ENCODE measurements at regions not wholly inside any gene's neighbourhood (a gene's known extent, or its start where the extent isn't known, plus 50 kb on each side); places are given as distances from the start of the nearest gene placed in this dataset.

DNA sequence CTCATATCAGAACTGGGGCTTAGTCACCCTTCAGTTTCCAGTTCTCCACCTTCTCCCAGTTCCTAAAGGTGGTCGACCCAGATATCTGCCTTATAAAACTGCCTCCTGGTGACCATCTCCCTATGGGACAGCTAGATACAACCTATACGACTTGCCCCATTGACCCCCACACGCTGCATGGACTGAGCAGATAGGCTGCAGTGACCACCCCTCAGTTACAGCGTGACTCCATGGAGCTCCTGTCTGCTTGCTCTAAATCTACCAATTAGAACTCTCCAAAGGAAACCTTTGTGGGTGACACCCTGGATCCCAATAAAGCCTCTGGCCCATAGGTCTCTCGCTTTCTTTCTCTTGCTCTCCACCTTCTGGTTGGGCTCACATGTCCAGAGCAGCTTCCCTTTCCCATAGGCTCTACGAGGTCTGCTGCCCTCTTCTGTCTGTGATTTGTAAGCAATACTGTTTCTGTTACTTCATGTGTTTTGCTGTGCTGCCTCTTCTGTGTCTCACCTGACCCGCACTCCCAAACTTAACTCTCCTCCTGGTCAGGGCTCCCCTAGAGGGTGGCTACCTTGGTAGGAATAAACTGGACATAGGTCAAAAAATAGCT, 971.3 kb upstream of the FAM98A start:
- Mint-ChIP-seq H3K27me3 (peaks cover 6% of the 10 kb centered on the region), H3K9me3 (no peaks in the 10 kb centered on the region), H3K4me1 (ENCODE audit: unreplicated experiment) (no peaks in the 10 kb centered on the region), H3K36me3 (no peaks in the 10 kb centered on the region), H3K27ac (no peak overlapping the region), H3K4me3 (no peak overlapping the region)
- TF ChIP-seq, protein P1, sequence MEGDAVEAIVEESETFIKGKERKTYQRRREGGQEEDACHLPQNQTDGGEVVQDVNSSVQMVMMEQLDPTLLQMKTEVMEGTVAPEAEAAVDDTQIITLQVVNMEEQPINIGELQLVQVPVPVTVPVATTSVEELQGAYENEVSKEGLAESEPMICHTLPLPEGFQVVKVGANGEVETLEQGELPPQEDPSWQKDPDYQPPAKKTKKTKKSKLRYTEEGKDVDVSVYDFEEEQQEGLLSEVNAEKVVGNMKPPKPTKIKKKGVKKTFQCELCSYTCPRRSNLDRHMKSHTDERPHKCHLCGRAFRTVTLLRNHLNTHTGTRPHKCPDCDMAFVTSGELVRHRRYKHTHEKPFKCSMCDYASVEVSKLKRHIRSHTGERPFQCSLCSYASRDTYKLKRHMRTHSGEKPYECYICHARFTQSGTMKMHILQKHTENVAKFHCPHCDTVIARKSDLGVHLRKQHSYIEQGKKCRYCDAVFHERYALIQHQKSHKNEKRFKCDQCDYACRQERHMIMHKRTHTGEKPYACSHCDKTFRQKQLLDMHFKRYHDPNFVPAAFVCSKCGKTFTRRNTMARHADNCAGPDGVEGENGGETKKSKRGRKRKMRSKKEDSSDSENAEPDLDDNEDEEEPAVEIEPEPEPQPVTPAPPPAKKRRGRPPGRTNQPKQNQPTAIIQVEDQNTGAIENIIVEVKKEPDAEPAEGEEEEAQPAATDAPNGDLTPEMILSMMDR (conservative IDR thresholded peaks at IDR 0.05), result peak; percentile 66
- no peak for DNase-seq (ENCODE audit: extremely low spot score, unreplicated experiment)

DNA sequence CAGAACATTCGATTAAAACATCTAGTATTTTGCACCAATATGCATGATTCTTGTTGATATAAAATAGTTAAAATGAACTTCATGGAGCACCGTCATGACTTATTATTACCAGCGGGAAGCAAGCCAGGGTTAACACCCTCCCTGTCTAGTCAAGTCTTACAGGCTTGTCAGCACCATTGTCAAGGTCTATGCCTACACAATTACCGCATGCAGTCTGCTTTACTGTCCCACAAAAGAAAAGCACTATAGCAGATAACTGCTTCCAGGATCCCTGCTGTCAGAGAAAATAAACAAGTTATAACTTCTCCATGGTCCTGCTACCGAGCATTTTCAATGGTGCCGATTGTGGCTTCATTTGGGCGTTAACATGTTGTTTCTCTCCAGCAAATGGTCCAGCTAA, 968.0 kb upstream of the FAM98A start:
- Mint-ChIP-seq H3K27me3 (peaks cover 6% of the 10 kb centered on the region), H3K9me3 (no peaks in the 10 kb centered on the region), H3K36me3 (no peaks in the 10 kb centered on the region), H3K27ac (no peak overlapping the region), H3K4me3 (no peak overlapping the region), H3K4me1 (ENCODE audit: unreplicated experiment) (no peaks in the 10 kb centered on the region)
- TF ChIP-seq, protein P1 (conservative IDR thresholded peaks at IDR 0.05), result no peak
- DNase-seq (ENCODE audit: extremely low spot score, unreplicated experiment), result no peak

- Mint-ChIP-seq H3K4me1 (ENCODE audit: unreplicated experiment) (no peaks in the 10 kb centered on the region), H3K36me3 (no peaks in the 10 kb centered on the region)
Measured at GRCh38 chr2:34552337-34552736, 953.2 kb upstream of the FAM98A start.

DNA sequence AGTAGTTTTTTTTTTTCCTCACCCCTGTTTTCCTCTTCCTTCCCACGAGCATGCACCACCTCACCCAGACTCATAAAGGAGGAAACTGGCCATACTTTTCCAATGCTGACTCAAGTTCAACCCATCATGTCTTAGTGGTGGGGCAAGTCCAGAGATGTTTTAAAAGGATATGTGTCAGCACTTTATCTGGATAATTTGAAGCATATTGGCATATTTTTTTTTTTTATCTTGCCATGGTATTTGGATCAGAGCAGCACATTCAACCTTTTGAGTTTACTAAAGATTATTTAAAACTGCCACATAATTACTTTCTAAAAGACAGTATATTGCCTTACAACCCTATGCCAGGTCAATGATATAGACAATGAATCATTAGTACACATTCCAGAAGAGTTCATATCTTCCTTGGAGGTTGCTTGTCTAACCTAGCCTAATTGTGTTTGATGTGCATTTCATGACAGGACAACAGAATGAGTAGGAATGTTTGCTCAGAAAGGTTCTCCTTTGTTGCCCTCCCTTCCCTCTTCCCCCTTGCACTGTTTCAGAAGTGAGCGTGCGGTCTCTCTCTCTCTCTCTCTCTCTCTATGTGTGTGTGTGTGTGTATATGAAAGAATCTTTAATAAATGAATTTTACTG, 950.7 kb upstream of the FAM98A start:
- H3K4me3 Mint-ChIP-seq, result no peak overlapping the region
- no peaks in the 10 kb centered on the region for H3K27me3 Mint-ChIP-seq
- H3K9me3 Mint-ChIP-seq, result no peaks in the 10 kb centered on the region
- TF ChIP-seq, protein P1 (conservative IDR thresholded peaks at IDR 0.05), result no peak
- H3K27ac Mint-ChIP-seq, result no peak overlapping the region
- no peaks in the 10 kb centered on the region for H3K36me3 Mint-ChIP-seq
- DNase-seq (ENCODE audit: extremely low spot score, unreplicated experiment), result no peak
- H3K4me1 Mint-ChIP-seq (ENCODE audit: unreplicated experiment), result no peaks in the 10 kb centered on the region

More at GRCh38 chr2:34552337-34552736, 953.2 kb upstream of the FAM98A start:
- H3K27ac Mint-ChIP-seq, result no peak overlapping the region
- TF ChIP-seq, protein P1 (conservative IDR thresholded peaks at IDR 0.05), result no peak
- H3K4me3 Mint-ChIP-seq, result no peak overlapping the region
- H3K27me3 Mint-ChIP-seq, result no peaks in the 10 kb centered on the region
- no peak for DNase-seq (ENCODE audit: extremely low spot score, unreplicated experiment)
- H3K9me3 Mint-ChIP-seq, result no peaks in the 10 kb centered on the region

GRCh38 chr2:34547900-34548299, 948.8 kb upstream of the FAM98A start:
- TF ChIP-seq, protein P1 (conservative IDR thresholded peaks at IDR 0.05), result no peak
- no peak overlapping the region for H3K4me3 Mint-ChIP-seq
- H3K9me3 Mint-ChIP-seq, result no peaks in the 10 kb centered on the region
- DNase-seq (ENCODE audit: extremely low spot score, unreplicated experiment), result no peak
- H3K36me3 Mint-ChIP-seq, result no peaks in the 10 kb centered on the region
- H3K27me3 Mint-ChIP-seq, result no peaks in the 10 kb centered on the region
- H3K27ac Mint-ChIP-seq, result no peak overlapping the region
- H3K4me1 Mint-ChIP-seq (ENCODE audit: unreplicated experiment), result no peaks in the 10 kb centered on the region
